ENCODE measurements at regions not wholly inside any gene's neighbourhood (a gene's known extent, or its start where the extent isn't known, plus 50 kb on each side); places are given as distances from the start of the nearest gene placed in this dataset.

GRCh38 chr9:109602987-109603386 lies 104.9 kb upstream of the PTPN3 start:
- H3K4me2 ChIP-seq (ENCODE audit: extremely low read depth, insufficient read depth, low read length), result no peak overlapping the region
- H3K4me3 ChIP-seq (replicated peaks in 1 of 4; ENCODE audit: control extremely low read depth in 1 of 4, insufficient read depth in 1 of 4, low read depth in 3 of 4, low read length in 4 of 4), result no peak overlapping the region
- no peaks in the 10 kb centered on the region for H3K4me1 ChIP-seq (ENCODE audit: control insufficient read depth, extremely low read depth, insufficient read depth, low read length)
- no peaks in the 10 kb centered on the region for H3K9me3 ChIP-seq (ENCODE audit: control insufficient read depth, insufficient read depth, low read depth, low read length)
- no peaks in the 10 kb centered on the region for H3K27me3 ChIP-seq (ENCODE audit: control insufficient read depth, insufficient read depth, low read length)
- H2AFZ ChIP-seq (ENCODE audit: low read length), result no peak overlapping the region
- H3K36me3 ChIP-seq (ENCODE audit: control insufficient read depth, insufficient read depth, low read length), result no peaks in the 10 kb centered on the region
- no peaks in the 10 kb centered on the region for H3K79me2 ChIP-seq (ENCODE audit: control insufficient read depth, insufficient read depth, low read length)
- peak in 1 of 2 donors; percentile 77 for DNase-seq (ENCODE audit: low read depth in 2 of 2)
- H4K20me1 ChIP-seq (ENCODE audit: control insufficient read depth, extremely low read depth, insufficient read depth, low read length), result no peaks in the 10 kb centered on the region
- H3K9ac ChIP-seq (ENCODE audit: insufficient read depth, low read length), result no peak overlapping the region
- no peak for TF ChIP-seq EZH2 (IDR thresholded peaks at IDR 0.05; ENCODE audit: low read length, missing control alignments)
- no peak for TF ChIP-seq CTCF (conservative IDR thresholded peaks at IDR 0.05 in 1 of 2, IDR thresholded peaks at IDR 0.05 in 1 of 2; ENCODE audit: low read depth in 1 of 2, low read length in 2 of 2)
- H3K27ac ChIP-seq (ENCODE audit: insufficient read depth, low read length), result no peak overlapping the region

GRCh38 chr9:109604131-109604530 lies 106.0 kb upstream of the PTPN3 start:
- no peaks in the 10 kb centered on the region for H3K79me2 ChIP-seq (ENCODE audit: control insufficient read depth, insufficient read depth, low read length)
- H4K20me1 ChIP-seq (ENCODE audit: control insufficient read depth, extremely low read depth, insufficient read depth, low read length), result no peaks in the 10 kb centered on the region
- no peak overlapping the region for H3K27ac ChIP-seq (ENCODE audit: insufficient read depth, low read length)
- H3K27me3 ChIP-seq (ENCODE audit: control insufficient read depth, insufficient read depth, low read length), result no peaks in the 10 kb centered on the region
- H3K9me3 ChIP-seq (ENCODE audit: control insufficient read depth, insufficient read depth, low read depth, low read length), result no peaks in the 10 kb centered on the region
- H3K9ac ChIP-seq (ENCODE audit: insufficient read depth, low read length), result no peak overlapping the region
- H3K36me3 ChIP-seq (ENCODE audit: control insufficient read depth, insufficient read depth, low read length), result no peaks in the 10 kb centered on the region
- H3K4me1 ChIP-seq (ENCODE audit: control insufficient read depth, extremely low read depth, insufficient read depth, low read length), result no peaks in the 10 kb centered on the region
- TF ChIP-seq EZH2 (IDR thresholded peaks at IDR 0.05; ENCODE audit: low read length, missing control alignments), result no peak
- TF ChIP-seq CTCF (conservative IDR thresholded peaks at IDR 0.05 in 1 of 2, IDR thresholded peaks at IDR 0.05 in 1 of 2; ENCODE audit: low read depth in 1 of 2, low read length in 2 of 2), result no peak
- DNase-seq (ENCODE audit: low read depth in 2 of 2), result peak; percentile 58 to 82
- H3K4me3 ChIP-seq (replicated peaks in 1 of 4; ENCODE audit: control extremely low read depth in 1 of 4, insufficient read depth in 1 of 4, low read depth in 3 of 4, low read length in 4 of 4), result no peak overlapping the region
- H3K4me2 ChIP-seq (ENCODE audit: extremely low read depth, insufficient read depth, low read length), result no peak overlapping the region
- no peak overlapping the region for H2AFZ ChIP-seq (ENCODE audit: low read length)

- Histone ChIP-seq H3K27ac (ENCODE audit: insufficient read depth, low read length) (no peak overlapping the region), H3K9ac (ENCODE audit: insufficient read depth, low read length) (no peak overlapping the region), H3K4me3 (replicated peaks in 1 of 4; ENCODE audit: control extremely low read depth in 1 of 4, insufficient read depth in 1 of 4, low read depth in 3 of 4, low read length in 4 of 4) (no peak overlapping the region), H3K27me3 (ENCODE audit: control insufficient read depth, insufficient read depth, low read length) (no peaks in the 10 kb centered on the region), H3K4me2 (ENCODE audit: extremely low read depth, insufficient read depth, low read length) (no peak overlapping the region), H3K36me3 (ENCODE audit: control insufficient read depth, insufficient read depth, low read length) (no peaks in the 10 kb centered on the region), H3K9me3 (ENCODE audit: control insufficient read depth, insufficient read depth, low read depth, low read length) (no peaks in the 10 kb centered on the region), H2AFZ (ENCODE audit: low read length) (no peak overlapping the region), H3K79me2 (ENCODE audit: control insufficient read depth, insufficient read depth, low read length) (no peaks in the 10 kb centered on the region), H3K4me1 (ENCODE audit: control insufficient read depth, extremely low read depth, insufficient read depth, low read length) (no peaks in the 10 kb centered on the region), H4K20me1 (ENCODE audit: control insufficient read depth, extremely low read depth, insufficient read depth, low read length) (no peaks in the 10 kb centered on the region)
- no peak for TF ChIP-seq EZH2 (IDR thresholded peaks at IDR 0.05; ENCODE audit: low read length, missing control alignments)
- no peak for TF ChIP-seq CTCF (conservative IDR thresholded peaks at IDR 0.05 in 1 of 2, IDR thresholded peaks at IDR 0.05 in 1 of 2; ENCODE audit: low read depth in 1 of 2, low read length in 2 of 2)
- peak; percentile 14 for DNase-seq (ENCODE audit: low read depth in 2 of 2)
Measured at GRCh38 chr9:109604781-109605180, 106.7 kb upstream of the PTPN3 start.
